OCI-LY7 (cell line): ENCODE measurements at regions not wholly inside any gene's neighbourhood (a gene's known extent, or its start where the extent isn't known, plus 50 kb on each side); places are given as distances from the start of the nearest gene placed in this dataset.

Experiments used
- BruUV-seq: library from RNA; stranded (reverse); fragments of 400-500 nt; replicated peaks from 2 replicates; lab custom pipeline; 2021; lab: Mats Ljungman, UMichigan
- CTCF ChIA-PET: fragments of 300-600 bp; sonication (Branson Sonifier 250); formaldehyde crosslinking; loops from one replicate; lab custom pipeline; 2022; ENCODE audit warnings: antibody characterized with exemption; ENCODE audit not compliant: unreplicated experiment; lab: Charles Lee
- POLR2A ChIA-PET: fragments of 300-600 bp; sonication (Branson Sonifier 250); formaldehyde crosslinking; loops from one replicate; lab custom pipeline; 2022; ENCODE audit warnings: antibody characterized with exemption; lab: Charles Lee
- DNase-seq: peaks from one replicate; pipeline ENCODE4 v3.0.0-alpha.2; 2015; ENCODE audit warnings: low spot score
- H2AFZ ChIP-seq: fragments of 200-600 bp; sonication (generic), shearing (Covaris generic); 2 replicates; pipeline ENCODE4 v1.6.1; 2014; ENCODE audit warnings: mild to moderate bottlenecking, antibody characterized with exemption, low read length, moderate library complexity
- H3K27ac ChIP-seq: fragments of 200-600 bp; sonication (generic); 2 replicates; pipeline ENCODE4 v1.5.1; 2014; ENCODE audit warnings: mixed run types, low read depth, mild to moderate bottlenecking, moderate library complexity, low read length, inconsistent platforms; ENCODE audit not compliant: poor library complexity, severe bottlenecking
- H3K36me3 ChIP-seq: fragments of 200-600 bp; sonication (generic); 2 replicates; pipeline ENCODE4 v1.6.1; 2014; ENCODE audit warnings: mild to moderate bottlenecking, antibody characterized with exemption, low read length, moderate library complexity, mixed read lengths; ENCODE audit not compliant: insufficient read depth
- H3K4me1 ChIP-seq: fragments of 200-600 bp; sonication (generic); 2 replicates; pipeline ENCODE4 v1.5.1; 2014; ENCODE audit warnings: mild to moderate bottlenecking, low read length; ENCODE audit not compliant: insufficient read depth, poor library complexity, severe bottlenecking
- H3K4me2 ChIP-seq: fragments of 200-600 bp; sonication (generic); 2 replicates; pipeline ENCODE4 v1.6.1; 2014; ENCODE audit warnings: mild to moderate bottlenecking, low read length
- H3K4me3 ChIP-seq: fragments of 200-600 bp; sonication (generic); 2 replicates; pipeline ENCODE4 v1.5.1; 2014; ENCODE audit warnings: mild to moderate bottlenecking, low read depth, low read length; ENCODE audit not compliant: poor library complexity, severe bottlenecking
- H3K79me2 ChIP-seq: fragments of 200-600 bp; sonication (generic); 2 replicates; pipeline ENCODE4 v1.6.1; 2016; ENCODE audit warnings: low read depth, mild to moderate bottlenecking, low read length, moderate library complexity, mixed read lengths; ENCODE audit not compliant: insufficient read depth
- H3K9me2 ChIP-seq: fragments of 200-600 bp; sonication (generic); 2 replicates; pipeline ENCODE4 v1.6.1; 2016; ENCODE audit warnings: mild to moderate bottlenecking, low read length, mixed read lengths; ENCODE audit not compliant: insufficient read depth
- H3K9me3 ChIP-seq: fragments of 200-600 bp; sonication (generic); 2 replicates; pipeline ENCODE4 v1.6.1; 2014; ENCODE audit warnings: mild to moderate bottlenecking, mixed run types, low read length, mixed read lengths
- H4K20me1 ChIP-seq: fragments of 200-600 bp; sonication (generic); 2 replicates; pipeline ENCODE4 v1.6.1; 2014; ENCODE audit warnings: mild to moderate bottlenecking, antibody characterized with exemption, low read length, moderate library complexity, mixed read lengths; ENCODE audit not compliant: insufficient read depth
- EZH2phosphoT487 ChIP-seq: fragments of 200-600 bp; sonication (generic); IDR thresholded peaks from 2 replicates; pipeline ENCODE4 v1.6.1; 2018; ENCODE audit warnings: low read depth, borderline replicate concordance, mild to moderate bottlenecking, mixed run types, antibody characterized with exemption, low read length, moderate library complexity, mixed read lengths
- intact Hi-C: fragments of 100-400 bp; cut with micrococcal nuclease; formaldehyde crosslinking; loops from one replicate; pipeline ENCODE4 v1.10.0; 2022; ENCODE audit not compliant: unreplicated experiment
- TF ChIP-seq, protein P1 (sequence below): fragments of 200-600 bp; sonication (generic); conservative IDR thresholded peaks from 2 replicates; pipeline ENCODE4 v1.5.1; 2014; ENCODE audit warnings: mild to moderate bottlenecking, antibody characterized with exemption, low read length, moderate library complexity, mixed read lengths

DNA sequence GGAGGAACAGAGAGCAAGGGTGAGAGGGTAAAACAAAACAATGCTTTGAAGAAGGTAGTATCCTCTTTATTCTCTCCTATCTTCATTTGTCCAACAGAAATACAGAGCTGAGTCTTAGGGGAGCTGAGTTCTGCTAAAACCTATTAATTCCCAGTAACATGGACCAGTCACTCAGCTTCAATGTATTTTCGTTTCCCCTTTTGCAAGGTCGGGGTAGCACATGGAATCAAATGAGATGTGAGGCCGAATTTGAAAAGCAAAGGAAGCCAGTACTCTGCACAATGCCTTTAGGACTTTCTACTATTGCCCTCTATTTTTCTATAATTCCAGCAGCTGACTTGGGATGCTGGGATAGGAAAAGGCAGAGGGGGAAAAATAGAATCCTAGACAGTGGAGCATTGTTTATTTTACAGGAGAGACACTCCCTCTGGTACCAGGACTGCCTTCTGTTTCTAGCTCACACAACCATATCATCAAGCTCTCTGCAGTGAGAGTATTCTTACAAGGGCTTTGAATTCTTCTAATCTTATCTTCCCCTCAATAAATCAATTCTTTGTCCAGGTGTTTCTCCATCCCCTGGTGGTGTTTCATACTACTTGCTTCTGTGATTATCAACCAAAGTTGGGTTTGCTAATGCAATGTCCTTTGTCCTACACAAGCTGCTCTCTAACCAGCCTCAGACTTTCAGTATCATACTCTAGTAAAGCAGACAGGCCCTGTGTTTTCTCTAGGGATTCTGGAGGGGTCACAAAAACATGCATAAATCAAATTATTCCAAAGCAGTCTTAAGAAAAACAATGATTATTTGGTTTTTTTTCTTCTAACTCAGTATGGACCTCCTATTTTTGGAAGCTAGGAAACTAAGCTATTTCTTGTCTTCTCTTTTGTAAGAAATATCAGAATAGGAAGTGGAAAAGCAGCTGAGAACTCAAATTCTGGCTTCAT, 341.5 kb downstream of the OSTF1 start:
- no peak for TF ChIP-seq EZH2phosphoT487
- TF ChIP-seq, protein P1, sequence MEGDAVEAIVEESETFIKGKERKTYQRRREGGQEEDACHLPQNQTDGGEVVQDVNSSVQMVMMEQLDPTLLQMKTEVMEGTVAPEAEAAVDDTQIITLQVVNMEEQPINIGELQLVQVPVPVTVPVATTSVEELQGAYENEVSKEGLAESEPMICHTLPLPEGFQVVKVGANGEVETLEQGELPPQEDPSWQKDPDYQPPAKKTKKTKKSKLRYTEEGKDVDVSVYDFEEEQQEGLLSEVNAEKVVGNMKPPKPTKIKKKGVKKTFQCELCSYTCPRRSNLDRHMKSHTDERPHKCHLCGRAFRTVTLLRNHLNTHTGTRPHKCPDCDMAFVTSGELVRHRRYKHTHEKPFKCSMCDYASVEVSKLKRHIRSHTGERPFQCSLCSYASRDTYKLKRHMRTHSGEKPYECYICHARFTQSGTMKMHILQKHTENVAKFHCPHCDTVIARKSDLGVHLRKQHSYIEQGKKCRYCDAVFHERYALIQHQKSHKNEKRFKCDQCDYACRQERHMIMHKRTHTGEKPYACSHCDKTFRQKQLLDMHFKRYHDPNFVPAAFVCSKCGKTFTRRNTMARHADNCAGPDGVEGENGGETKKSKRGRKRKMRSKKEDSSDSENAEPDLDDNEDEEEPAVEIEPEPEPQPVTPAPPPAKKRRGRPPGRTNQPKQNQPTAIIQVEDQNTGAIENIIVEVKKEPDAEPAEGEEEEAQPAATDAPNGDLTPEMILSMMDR, result no peak
- POLR2A ChIA-PET, result no interaction called here
- H3K79me2 ChIP-seq, result no peaks in the 10 kb centered on the region
- peak; percentile 13 for DNase-seq
- no peaks in the 10 kb centered on the region for H3K36me3 ChIP-seq
- H3K9me3 ChIP-seq, result no peaks in the 10 kb centered on the region
- no peak overlapping the region for H3K27ac ChIP-seq
- H3K4me3 ChIP-seq, result no peak overlapping the region
- H3K4me2 ChIP-seq, result no peak overlapping the region
- intact Hi-C loops, result no loop called here
- no peak overlapping the region for H2AFZ ChIP-seq
- H4K20me1 ChIP-seq, result no peaks in the 10 kb centered on the region
- no TSS peak for BruUV-seq
- H3K9me2 ChIP-seq, result no peaks in the 10 kb centered on the region
- CTCF ChIA-PET, result no interaction called here
- no peaks in the 10 kb centered on the region for H3K4me1 ChIP-seq

DNA sequence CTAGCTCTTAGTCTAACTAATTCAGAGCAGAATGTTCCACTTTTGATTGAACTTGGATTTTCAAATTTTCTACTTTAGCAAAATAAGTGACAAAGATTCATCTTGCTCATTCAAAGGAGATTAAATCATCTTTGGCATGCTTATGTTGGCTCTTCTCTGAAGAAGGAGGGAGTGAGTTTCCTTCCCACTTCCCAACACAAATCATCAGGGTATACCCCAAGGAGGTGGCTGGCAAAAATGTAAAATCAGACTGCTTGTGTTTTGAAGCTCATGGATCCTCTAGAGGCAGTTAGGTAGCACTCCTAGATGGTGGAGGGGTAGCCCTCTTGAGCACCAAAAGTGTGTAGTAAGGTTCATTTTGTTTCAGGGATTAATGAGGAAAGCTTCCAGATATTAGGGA, 343.1 kb downstream of the OSTF1 start:
- no TSS peak for BruUV-seq
- TF ChIP-seq, protein P1, result no peak
- TF ChIP-seq EZH2phosphoT487, result no peak

DNA sequence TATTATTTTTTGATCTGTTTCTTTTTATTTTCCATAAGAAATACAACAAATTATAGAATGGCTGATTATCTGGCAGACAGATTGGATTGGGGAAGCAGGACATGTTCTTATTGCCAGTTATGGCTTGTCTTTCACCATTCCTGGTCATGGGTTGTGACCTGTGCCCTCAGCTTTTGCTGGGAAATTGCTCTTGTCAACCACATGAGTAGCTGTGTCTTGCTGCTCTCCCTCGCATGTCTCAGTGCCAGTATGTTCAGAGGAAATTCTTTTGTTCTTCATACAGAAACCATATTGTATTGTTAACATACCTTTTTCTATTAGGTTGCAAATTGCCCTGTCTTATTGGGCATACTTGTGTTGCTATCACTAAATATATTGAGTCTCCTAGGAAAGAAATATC, 344.1 kb downstream of the OSTF1 start:
- no peaks in the 10 kb centered on the region for H3K9me2 ChIP-seq
- no peaks in the 10 kb centered on the region for H4K20me1 ChIP-seq
- no peaks in the 10 kb centered on the region for H3K4me1 ChIP-seq
- no peak overlapping the region for H3K4me2 ChIP-seq
- no peak overlapping the region for H3K27ac ChIP-seq
- no peak overlapping the region for H2AFZ ChIP-seq
- no peak for TF ChIP-seq EZH2phosphoT487
- TF ChIP-seq, protein P1, result no peak
- no peak for DNase-seq
- intact Hi-C loops, result no loop called here
- H3K36me3 ChIP-seq, result no peaks in the 10 kb centered on the region
- ChIA-PET POLR2A (interaction anchor here (0.6 kb wide), 1 partner anchor 11 kb away, joined by 3 read pairs; no protein-coding TSS in a partner anchor), CTCF (no interaction called here)
- no peaks in the 10 kb centered on the region for H3K79me2 ChIP-seq
- no peak overlapping the region for H3K4me3 ChIP-seq
- BruUV-seq, result no TSS peak
- H3K9me3 ChIP-seq, result no peaks in the 10 kb centered on the region

More for the DNA sequence above, 343.1 kb downstream of the OSTF1 start:
- no peaks in the 10 kb centered on the region for H3K79me2 ChIP-seq
- H4K20me1 ChIP-seq, result no peaks in the 10 kb centered on the region
- H3K9me3 ChIP-seq, result no peaks in the 10 kb centered on the region
- ChIA-PET CTCF (no interaction called here), POLR2A (interaction anchor here (0.7 kb wide), 1 partner anchor 57 kb away, joined by 3 read pairs; no protein-coding TSS in a partner anchor)
- intact Hi-C loops, result no loop called here
- H3K9me2 ChIP-seq, result no peaks in the 10 kb centered on the region
- no peak overlapping the region for H3K4me2 ChIP-seq
- no peak for DNase-seq
- H2AFZ ChIP-seq, result no peak overlapping the region
- H3K36me3 ChIP-seq, result no peaks in the 10 kb centered on the region
- no peak overlapping the region for H3K4me3 ChIP-seq
- no peak overlapping the region for H3K27ac ChIP-seq
- H3K4me1 ChIP-seq, result no peaks in the 10 kb centered on the region
